Caki2 (cell line): ENCODE measurements at regions not wholly inside any gene's neighbourhood (a gene's known extent, or its start where the extent isn't known, plus 50 kb on each side); places are given as distances from the start of the nearest gene placed in this dataset.
"Not testable (repeated sequence)": the region's sequence is repeated elsewhere in the genome, so short reads cannot be mapped to it uniquely, and the experiment has no call there.

Source experiments
- DNase-seq: peaks from one replicate; pipeline ENCODE4 v3.0.0-alpha.2; 2015; ENCODE audit warnings: low read depth
- in situ Hi-C: cut with HindIII; loops from 2 replicates; pipeline ENCODE4 v1.10.0; 2016; ENCODE audit warnings: low sequenced_read_pairs, low pct_unique_long_range_greater_than_20kb, mixed read lengths

DNA sequence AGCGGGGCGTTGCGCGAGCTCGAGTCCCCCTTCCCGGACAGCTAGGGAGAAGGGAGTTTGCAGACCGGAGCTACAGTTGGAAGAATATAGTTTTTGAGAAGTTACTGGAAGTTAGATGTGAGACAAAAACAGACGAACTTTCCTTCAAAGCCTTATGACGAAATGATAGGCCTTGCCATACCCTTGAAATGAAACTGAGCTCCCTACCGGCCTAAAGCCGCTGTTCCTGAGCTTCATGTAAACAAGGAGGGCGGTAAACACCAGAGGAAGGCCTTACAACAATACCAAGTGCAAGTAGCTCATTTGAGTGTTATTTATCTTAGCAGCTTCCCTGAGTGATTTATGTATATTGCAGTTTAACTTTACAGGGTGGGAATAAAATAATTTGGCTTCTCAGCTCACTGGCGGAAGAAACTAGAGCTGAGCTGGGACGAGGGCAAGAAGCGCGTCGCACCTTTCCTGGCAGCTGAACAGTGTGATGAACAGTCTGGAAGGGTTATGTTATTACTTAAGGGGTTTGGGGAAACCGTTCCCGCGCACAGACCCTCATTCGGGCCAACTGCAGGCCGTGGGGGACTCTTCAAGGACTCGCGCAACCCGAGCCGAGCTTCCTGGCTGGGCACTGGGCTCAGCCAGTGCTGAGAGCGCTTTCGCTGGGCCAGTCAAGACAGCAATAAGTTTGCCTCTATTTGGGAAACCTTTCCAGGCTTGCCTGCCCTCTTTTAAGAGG lies 111.2 kb downstream of the KCNRG start:
- no peak for DNase-seq
- in situ Hi-C loops: no loop called here

DNA sequence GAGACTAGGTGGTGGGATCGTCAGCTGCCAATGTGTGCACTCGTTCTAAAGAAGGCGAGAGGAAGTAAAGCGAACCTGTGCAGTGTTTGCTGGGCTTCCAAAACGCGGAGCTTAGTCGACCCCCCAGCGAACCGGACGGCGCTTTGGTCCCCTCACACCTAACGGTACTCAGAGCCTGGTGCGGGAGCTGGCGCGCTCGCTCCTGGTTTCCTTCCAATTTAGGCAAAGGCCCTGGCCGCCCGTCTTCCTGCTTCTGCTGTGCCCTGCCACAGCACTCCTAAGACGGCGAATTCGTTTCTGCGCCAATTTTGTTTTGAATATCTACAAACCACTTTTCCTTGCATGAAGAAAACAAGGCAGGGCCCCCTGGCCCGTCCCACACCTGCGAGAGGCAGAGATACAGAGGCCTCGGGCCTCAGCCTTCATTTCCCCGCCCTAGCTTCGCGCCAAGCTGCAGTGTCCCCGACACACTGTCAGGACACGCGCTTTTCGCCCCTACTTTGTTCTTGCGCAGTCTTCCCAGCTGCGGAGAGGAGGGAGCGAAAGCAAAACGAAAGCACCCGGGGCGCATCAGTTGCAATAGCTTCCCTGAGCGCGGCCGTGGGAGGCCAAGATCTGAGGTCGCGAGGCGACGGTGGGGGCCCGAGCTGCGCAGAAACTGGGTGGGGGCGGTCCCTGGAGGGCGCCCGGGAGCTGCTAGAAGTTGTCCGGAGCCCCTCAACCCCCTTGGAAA lies 111.9 kb downstream of the KCNRG start:
- DNase-seq: no peak
- in situ Hi-C loops: no loop called here

DNA sequence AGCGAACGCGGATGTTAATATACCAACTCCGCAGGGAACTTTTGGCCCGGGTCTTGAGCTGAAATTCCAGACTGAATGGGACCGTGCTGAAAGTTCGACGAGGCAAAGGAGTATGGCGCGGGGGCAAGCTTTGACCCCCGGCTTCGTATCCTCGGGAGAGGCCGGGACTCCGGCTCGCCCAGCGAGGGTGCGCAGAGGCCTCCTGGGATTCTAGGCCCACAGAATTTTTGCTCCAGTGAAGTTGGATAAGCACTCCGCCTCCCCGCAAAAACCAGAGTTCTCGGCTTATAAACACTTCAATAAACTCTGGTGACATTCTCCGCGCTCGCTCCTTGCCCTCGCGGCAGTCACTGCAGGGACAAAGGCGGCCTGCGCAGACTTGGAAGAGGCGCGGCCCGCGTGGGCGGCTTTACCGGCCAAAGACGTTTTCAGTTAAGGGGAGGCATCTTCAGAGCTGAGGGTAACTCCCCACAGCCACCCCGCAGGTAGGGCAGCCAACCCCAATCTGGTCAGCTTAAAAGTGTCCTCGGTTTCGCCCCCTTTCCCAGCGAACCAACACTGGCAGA lies 112.6 kb downstream of the KCNRG start:
- no peak for DNase-seq
- in situ Hi-C loops: no loop called here

DNA sequence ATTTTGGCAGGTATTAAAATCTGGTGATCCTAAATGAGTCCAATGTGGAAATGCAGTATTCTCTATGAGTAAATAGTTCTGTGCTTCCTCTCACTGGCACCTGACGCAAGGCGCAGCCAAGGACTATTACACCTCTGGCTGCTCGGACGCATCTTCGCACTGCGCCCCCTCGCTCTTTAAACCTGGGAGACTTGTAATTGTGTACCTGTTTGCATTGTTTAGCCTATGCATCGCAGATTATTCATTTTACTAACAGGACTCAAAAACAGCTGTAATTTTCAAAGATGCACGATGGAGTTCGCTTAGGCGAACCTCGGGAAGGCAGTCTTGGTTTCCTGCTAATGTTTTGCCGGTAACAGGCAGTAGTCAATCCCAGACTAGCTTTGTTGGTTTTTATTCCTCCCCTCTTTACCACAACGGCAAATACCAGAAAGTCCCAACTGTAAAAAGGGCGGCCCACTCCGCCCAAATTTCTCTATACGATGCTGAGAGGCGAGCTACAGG lies 113.2 kb downstream of the KCNRG start:
- no peak for DNase-seq
- in situ Hi-C loops: no loop called here

DNA sequence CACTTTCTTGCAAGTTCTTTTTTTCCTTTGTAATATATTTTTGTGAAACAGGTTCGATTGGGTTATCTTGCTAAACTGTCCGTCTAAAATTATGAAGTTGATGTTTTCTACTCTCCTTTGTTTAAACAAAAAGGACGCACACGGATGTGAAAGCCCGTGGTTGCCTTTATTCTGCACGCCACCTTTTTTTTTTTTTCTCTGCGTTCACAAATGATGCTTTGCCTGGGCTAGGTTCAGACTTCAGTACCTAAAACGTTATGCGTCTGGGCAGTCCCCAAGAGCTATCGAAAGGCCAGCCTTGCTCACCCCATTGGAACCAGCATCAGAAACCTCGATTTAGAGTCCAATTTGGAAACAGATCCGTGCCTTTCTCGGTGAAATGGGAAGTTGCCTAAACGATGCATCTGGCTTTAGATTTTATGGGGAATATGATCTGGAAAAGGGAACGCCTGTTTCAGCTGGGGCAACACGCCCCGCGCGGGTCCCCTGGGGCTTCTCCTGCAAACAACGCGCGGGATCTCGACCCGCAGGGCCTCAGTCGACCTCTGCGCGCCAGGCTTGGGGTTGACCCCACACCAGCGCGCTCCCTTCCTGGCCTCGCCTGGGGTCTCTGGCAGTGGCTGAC lies 113.9 kb downstream of the KCNRG start:
- DNase-seq: no peak
- in situ Hi-C loops: no loop called here

DNA sequence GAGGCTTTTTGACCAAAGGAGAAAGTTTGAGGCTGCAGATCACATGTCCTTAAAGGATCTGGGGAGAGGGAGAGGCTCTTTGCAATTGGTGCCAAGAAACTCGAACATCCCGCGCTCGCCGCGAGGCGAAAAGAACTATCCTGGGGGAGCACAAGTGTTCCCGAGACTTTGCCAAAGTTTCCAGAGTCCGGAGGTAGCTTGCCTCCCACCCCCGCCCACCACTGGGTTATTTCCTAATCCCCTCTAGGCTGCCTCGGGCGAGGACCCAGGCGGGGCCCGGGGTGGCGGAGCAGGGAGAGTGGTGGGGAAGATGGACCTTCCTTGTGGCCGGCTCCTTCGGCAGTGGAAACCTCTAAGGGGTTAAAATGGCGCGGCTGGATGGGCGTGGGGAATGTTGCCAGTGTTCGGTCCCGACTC lies 114.5 kb downstream of the KCNRG start:
- no peak for DNase-seq
- in situ Hi-C loops: no loop called here

DNA sequence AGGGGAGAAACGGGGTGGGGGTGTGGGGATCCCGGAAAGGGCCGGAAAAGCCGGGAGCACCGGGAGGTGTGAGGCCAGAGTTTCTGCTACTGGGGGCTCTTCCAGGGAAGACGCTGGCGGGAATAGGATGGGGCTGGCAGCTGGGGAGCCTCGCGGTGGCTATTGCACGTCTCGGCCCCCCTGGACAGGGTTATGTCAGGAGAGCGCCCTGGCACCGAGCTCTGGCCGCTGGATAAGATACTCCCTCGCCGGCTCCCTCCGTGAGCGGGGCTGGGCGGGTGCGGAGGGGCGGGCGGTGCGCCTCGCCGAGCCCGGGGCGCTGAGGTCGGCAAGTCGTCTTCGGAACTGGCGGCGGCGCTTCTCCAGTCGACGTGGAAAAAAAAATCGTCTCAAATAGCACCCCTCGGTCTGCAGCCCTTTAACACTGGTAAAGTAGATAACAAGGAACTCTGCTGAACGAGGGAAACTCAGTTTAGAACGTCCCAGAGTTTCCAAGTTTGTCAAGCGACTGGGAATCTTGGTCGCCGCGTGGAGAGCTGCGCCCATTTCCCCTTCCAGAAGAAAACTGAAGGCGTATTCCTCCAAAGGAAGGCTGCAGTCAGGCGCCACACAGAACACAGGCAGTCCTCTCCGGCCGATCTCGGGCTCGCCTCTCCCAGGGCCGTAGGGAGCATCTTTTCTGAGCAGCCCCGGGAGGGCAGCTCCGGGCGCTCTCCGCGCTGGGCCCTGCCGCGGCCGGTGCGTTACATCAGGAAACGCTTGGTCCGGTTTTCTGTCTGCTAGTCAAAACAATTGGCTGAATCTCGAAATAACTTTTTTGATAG lies 115.1 kb downstream of the KCNRG start:
- in situ Hi-C loops: no loop called here
- DNase-seq: peak; percentile 10

DNA sequence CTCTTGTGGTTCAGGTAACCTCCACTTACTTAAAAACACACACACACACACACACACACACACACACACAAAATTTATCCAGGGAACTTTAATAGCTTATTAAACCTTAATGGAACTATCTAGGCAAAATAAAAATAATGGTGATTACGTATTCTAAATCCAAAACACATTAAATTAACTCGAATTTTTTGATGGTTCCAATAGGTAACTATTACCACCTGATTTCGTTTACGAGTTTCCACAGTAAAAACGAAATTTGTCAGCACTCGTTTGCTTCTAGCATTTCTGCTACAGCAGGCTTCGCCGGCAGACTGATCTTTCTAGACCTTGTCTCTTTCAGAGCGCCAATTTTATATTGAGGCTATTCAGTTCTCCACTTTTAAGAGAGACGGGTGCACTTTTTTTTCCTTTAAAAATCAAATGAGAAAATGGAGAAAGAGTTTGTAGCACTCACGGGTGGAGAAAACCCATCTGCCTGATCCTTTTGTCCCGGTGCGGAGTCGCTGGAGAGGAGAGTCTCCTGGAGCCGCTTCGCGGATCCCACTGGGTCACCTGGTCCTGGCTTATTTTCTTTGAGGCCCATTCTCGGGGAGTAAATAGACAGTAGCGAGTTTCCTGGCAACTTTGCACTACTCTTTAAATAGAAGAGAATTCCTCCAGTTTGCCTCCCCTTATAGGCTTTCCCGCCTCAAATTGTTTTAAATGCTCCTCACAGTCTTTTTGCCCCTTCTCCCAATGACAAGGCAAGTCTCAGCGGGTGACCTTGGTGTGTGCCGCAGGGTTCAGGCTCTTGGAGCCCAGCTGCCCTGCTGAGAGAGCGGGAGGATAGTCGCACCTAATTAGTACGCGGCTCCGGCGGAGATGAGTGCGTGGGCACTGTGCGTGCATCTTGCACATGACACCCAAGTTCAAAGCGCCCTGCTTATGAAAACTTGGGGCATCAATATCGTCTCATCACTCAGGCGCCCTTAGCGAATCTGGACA lies 117.0 kb downstream of the KCNRG start:
- in situ Hi-C loops: no loop called here
- no peak for DNase-seq

DNA sequence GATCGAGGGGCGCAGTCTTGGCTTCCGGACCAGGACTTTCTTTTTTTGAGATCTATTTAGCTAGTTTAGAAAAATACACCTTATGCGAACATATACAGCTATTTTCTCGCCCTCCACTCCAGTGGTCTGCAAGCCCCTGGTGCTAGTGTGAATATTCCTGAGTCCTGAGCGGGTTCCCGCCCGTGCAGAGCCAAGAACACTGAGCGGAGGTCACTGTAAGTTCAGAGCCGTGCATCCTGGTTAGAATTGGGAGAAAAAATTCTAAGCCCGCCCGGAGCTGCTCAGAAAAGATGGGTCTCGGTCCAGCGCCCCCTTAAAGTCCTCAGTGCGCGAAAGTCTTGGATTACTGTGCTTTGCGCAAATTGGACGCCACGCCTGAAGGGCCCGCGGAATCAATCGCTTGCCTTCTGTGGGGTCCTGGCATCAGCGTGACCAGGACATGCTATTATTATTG lies 117.7 kb downstream of the KCNRG start:
- in situ Hi-C loops: no loop called here
- DNase-seq: no peak

DNA sequence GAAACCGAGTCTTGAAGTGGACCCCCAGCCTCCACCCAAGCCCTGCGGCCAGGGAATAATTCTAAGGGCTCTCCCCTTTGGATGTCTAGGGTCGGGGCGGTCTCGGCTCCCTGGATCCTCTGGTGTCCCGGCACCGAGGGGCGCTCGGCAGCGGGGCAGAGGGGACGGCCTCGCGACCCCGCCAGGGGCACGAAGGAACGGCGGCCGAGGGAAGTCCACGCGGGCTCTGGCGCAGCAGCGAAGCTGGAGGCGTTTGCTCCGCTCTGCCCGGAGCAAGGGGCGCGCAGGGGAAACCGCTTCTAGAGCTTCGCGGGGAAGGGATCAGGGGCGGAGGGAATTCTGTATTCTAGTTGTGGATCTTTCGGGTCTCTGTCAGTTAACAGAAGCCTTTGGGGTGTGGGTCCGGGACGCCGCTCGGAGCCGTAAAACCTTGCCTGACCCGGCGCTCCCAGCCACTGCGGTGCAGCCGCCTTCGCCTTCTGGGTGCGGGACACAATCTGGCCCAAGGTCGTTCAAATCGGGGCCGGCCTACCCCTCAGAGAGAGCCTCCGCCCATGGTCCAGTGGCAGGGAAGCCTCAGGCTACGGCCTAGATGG lies 118.2 kb downstream of the KCNRG start:
- DNase-seq: no peak
- in situ Hi-C loops: no loop called here

DNA sequence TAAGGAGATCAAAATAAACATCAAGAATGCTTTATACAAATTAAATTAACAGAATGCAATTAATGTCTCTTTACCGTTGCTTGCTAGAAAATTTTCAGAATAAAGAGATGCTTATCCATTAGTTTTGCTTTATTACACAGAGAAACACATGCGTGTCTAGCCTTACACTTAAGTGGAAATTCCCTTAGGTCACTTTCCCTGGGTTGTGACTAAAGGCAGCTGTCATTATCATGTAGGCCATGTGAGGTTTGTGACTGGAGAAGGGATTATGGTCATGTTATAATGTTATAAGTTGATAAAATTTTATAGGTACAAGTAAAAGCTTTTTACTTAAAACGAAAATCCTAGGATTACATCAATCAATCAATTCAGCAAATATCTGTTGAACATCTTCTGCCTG lies 121.0 kb downstream of the KCNRG start:
- DNase-seq: no peak
- in situ Hi-C loops: no loop called here

DNA sequence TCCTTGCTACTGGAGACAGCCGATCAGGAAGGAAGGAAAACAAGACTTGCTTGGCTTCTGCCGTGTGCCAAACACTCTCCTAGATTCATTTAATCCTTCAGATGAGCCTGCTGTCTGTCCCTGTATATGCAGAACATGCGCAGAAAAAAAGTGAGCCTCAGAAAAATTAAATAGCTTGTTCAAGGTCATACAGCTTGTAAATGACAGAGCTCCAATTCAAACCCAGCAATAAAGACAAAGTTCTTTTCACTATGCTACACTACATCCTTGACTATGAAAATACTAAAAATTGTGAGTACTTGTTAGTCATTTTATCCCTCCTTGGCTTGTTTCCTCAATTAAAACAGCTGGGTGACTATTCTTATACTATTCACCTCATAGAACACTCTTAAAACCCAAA lies 121.4 kb downstream of the KCNRG start:
- DNase-seq: no peak
- in situ Hi-C loops: no loop called here

DNA sequence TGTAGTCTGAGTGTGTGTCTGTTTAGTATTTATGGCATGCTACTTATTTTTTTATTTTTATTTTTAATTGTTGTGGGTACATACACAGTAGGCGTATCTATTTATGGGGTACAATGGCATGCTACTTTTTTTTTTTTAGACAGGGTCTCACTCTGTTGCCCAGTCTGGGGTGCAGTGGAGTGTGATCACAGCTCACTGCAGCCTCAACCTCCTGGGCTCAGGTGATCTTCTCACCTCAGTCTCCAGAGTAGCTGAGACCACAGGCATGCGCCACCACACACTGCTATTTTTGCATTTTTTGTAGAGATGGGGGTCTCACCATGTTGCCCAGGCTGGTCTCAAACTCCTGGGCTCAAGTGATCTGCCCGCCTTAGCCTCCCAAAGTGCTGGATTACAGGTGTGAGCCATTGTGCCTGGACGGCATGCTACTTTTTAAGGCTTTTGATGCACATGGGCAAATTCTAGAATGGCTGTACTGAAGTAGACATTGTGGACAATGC lies 124.2 kb downstream of the KCNRG start:
- in situ Hi-C loops, DNase-seq: not testable (repeated sequence)

DNA sequence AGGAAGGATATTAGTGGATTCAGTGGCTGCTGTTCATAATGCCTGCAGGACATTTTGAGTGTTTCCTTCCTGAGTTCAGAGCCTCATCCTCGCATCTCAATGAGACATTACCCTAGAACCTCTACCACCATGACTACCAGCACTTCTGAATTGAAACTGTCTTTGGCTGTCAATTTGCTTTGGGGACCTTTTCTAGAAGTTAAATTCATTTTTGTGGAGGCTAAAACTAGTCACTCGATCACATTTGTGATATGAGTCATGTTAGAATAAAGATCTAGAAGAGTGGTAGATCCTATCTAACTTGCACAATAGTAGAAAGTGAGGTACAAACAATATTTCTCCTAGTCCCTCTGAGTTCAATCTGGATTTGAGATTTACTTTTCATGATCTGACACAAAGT lies 124.9 kb downstream of the KCNRG start:
- no peak for DNase-seq
- in situ Hi-C loops: no loop called here

DNA sequence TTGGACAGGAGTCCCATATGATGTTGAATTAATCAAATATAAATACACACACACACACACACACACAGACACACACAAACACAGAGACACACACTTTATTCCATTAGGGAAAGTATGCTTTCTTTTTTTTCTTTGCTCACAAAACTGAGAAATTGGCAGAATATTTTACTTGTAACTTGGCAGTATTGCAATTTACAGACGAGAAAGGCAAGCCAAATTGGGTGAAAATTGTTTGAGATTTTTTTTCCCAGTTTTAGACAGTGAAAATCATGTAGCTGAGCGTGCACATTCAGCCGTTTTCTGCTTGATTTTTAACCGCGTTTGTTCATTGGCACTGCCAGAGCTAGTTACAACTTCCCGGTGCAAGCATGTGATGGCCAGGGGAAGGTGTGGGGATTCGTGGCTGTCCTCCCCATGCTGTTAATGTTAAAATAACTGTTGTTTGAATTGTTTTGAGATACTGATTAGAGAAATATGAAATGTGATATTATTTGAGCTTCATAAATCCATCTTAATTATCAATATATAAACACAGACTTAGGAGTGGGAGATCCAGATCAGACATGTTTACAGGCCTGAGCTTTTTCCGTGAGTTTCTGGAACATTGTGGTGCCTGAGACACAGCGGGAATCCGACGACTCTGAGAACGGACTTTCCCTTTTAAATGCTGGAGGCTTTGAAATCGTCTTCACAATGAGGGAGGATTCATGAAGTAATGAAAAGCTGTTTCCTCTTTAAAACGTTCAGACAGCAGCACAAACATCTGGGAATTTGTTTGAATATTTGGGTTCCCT lies 125.5 kb downstream of the KCNRG start:
- in situ Hi-C loops: no loop called here
- no peak for DNase-seq
